NCI-H146 treated with DMSO at 0.1 percent for 48 hours (cell line): ENCODE measurements at regions not wholly inside any gene's neighbourhood (a gene's known extent, or its start where the extent isn't known, plus 50 kb on each side); places are given as distances from the start of the nearest gene placed in this dataset.

ENCODE experiments used
- DNase-seq: peaks from one replicate; lab custom pipeline; 2025; ENCODE audit not compliant: unreplicated experiment; lab: John Stamatoyannopoulos, UW

DNA sequence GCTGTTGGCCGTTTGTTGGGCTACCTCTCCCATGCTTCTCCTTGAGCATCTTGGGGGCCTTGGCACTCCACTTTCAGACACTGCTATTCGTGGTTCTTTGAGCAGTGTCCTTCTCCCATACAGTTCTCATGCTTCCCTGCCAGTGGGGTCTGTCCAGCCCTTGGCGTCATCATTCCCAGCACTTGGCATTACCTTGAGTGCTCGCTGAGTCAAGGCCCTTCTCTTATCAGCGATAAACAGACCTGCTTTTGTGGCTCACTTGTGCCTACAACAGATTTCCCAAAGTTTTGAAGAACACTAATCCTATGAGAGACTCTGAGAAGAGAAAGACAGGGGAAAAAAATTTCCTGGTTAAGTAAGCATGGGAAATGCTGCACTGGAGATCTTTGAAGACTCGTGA is 85.3 kb downstream of the NOC3L start:
- DNase-seq, result no peak

DNA sequence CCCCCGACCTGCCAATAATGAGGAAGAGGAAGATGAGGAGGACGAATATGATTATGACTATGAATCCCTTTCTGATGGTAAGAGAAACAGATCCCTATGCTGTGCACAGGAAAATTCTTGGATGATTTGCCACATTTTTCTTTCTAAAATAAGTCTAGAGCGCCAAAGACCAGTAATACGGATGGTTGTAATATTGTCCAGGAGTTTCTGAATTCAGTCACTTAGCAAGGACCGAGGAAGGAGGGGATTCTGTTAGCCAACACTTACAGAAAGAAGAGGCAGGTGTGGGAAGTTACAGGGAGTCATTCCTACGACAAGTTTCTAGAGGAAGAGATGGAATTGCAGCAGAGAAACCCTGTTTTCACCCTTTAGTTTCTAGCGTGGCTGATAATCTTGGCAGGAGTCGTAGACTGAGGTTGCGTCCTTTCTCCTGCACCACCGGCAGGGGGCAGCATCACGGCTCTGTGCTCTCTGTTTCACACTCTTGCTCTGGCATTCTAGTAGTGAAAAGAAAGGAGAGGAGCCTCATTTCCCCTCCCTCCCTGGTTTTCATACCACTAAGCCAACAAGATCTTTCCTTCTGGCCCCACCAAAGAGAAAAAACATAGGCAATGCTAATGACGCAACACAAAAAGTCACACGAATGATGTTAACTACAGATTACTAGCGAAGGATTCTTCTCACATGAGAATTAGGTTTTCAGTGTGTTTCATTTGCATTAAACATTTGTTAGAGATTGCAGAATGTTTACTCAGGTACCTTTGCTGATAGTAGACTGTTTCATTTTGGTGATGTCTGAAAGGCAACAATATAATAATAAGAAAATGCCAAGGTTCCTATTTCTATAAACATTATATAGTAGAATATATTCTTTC is 82.7 kb downstream of the NOC3L start:
- peak; percentile 7 for DNase-seq

GRCh38 chr10:94281654-94282053 is 81.1 kb downstream of the NOC3L start:
- no peak for DNase-seq

DNA sequence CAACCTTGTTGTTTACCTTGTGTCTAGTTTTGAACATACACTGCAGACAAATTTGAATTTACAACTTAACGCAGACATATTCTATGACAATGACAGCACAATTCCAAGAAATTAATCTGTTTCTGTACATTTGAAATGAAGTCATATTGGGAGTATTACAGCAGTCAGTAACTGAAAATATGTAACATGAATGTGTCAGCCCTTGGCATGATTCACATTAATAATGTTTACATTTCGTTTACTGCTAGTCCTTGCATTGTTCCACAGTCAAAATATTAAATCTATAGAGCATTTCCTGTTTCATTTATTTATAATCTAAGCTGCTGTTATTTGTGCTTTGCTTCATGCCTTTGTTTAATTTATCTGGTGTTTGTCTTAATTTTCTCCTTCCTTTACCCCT is 80.4 kb downstream of the NOC3L start:
- DNase-seq, result no peak
